ENCODE measurements at regions not wholly inside any gene's neighbourhood (a gene's known extent, or its start where the extent isn't known, plus 50 kb on each side); places are given as distances from the start of the nearest gene placed in this dataset.

DNA sequence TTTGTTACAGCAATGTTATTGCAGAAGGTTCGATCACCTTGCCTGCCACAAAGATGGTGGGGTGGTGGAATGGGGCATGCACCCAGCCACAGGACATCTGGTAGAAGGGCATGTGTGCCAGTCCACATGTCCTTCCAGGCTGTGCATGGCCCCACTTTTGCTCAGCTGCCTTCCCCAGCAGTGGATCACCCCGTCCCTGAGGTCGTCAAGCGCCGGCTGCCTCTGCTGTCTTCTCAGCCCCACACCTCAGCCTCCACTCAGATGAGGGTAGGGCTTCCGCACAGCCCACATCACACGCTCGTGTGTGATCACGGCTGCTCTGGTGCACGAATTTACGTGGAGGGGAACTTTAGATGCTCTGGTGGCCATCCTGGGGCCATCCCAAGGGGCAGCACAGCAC, 109.5 kb upstream of the PMEPA1 start:
- no peak overlapping the region; the same call in 1 of the 2 replicates for H3K14ac ChIP-seq (ENCODE audit: insufficient read depth, low read length)
- TF ChIP-seq CTCF (conservative IDR thresholded peaks at IDR 0.05), result no peak
- no peak overlapping the region for H2BK15ac ChIP-seq (ENCODE audit: low read depth, low read length)
- H4K5ac ChIP-seq (ENCODE audit: insufficient read length, low read depth, low read length), result no peak overlapping the region
- Mint-ChIP-seq H3K36me3 (ENCODE audit: insufficient read depth in 1 of 3, low read depth in 3 of 3) (0 out of 7 replicates have a peak, but pooled peaks cover 0 to 4% (median 0%) of the 10 kb centered on the region in 3 experiments), H3K9me3 (peaks cover 0 to 2% of the 10 kb centered on the region in 2 experiments; a peak in 2 of 5 replicates), H3K4me1 (peaks cover 6% of the 10 kb centered on the region in 2 experiments; a peak in 3 of 4 replicates), H3K4me3 (no peak overlapping the region), H3K27me3 (ENCODE audit: low read depth) (peaks cover 5% of the 10 kb centered on the region), H3K27ac (no peak overlapping the region)
- H4K91ac ChIP-seq (ENCODE audit: insufficient read length, low read depth, low read length), result no peak overlapping the region
- no CpG with 5 or more reads among the region's 11 CpGs for WGBS (ENCODE audit: extremely low coverage, insufficient read length, low lambda C conversion rate)
- H3K4me1 ChIP-seq (ENCODE audit: insufficient read depth, low read length), result no peaks in the 10 kb centered on the region
- no peak overlapping the region for H2BK20ac ChIP-seq (ENCODE audit: low read depth, low read length, poor library complexity, severe bottlenecking)
- no peaks in the 10 kb centered on the region for H3K79me2 ChIP-seq (ENCODE audit: insufficient read depth, low read length)
- no peak overlapping the region for H3K18ac ChIP-seq (ENCODE audit: insufficient read length, low read depth, low read length)
- H3K23me2 ChIP-seq (ENCODE audit: insufficient read length, low read depth, low read length, poor library complexity, severe bottlenecking), result no peaks in the 10 kb centered on the region
- no peak overlapping the region for H2BK12ac ChIP-seq (ENCODE audit: insufficient read length, low read depth, low read length)
- H4K20me1 ChIP-seq (ENCODE audit: control insufficient read depth, insufficient read depth, insufficient read length), result no peaks in the 10 kb centered on the region
- no peak overlapping the region for H2AFZ ChIP-seq (ENCODE audit: low read length)
- H3K9ac ChIP-seq (ENCODE audit: extremely low read depth, insufficient read length, low read length), result no peak overlapping the region
- H2BK120ac ChIP-seq (ENCODE audit: low read depth, low read length, poor library complexity, severe bottlenecking), result no peak overlapping the region
- H2BK5ac ChIP-seq (ENCODE audit: insufficient read length, low read length), result no peak overlapping the region
- H3K23ac ChIP-seq (ENCODE audit: insufficient read length, low read depth, low read length), result no peak overlapping the region
- no peaks in the 10 kb centered on the region; the same call in 1 of the 2 replicates for H3K27me3 ChIP-seq (ENCODE audit: insufficient read depth, low read length)
- no peaks in the 10 kb centered on the region for H3K9me3 ChIP-seq (ENCODE audit: control insufficient read depth, low read depth, low read length)
- H3K27ac ChIP-seq (ENCODE audit: insufficient read length, low read depth, low read length), result no peak overlapping the region
- H2AK5ac ChIP-seq (ENCODE audit: insufficient read length, low read length), result no peak overlapping the region
- no peak overlapping the region for H4K8ac ChIP-seq (replicated peaks; ENCODE audit: insufficient read length, low read depth, low read length)
- H3K56ac ChIP-seq (ENCODE audit: insufficient read length, low read depth, low read length), result no peak overlapping the region
- no peak for DNase-seq
- H3T11ph ChIP-seq (ENCODE audit: low read length), result no peak overlapping the region
- H3K4ac ChIP-seq (ENCODE audit: low read depth, low read length), result no peak overlapping the region
- no peak overlapping the region for H3K4me2 ChIP-seq (ENCODE audit: insufficient read depth, insufficient read length, low read length)
- H3K79me1 ChIP-seq (ENCODE audit: insufficient read depth, low read depth, low read length, poor library complexity, severe bottlenecking), result no peaks in the 10 kb centered on the region
